ENCODE measurements at regions not wholly inside any gene's neighbourhood (a gene's known extent, or its start where the extent isn't known, plus 50 kb on each side); places are given as distances from the start of the nearest gene placed in this dataset.

DNA sequence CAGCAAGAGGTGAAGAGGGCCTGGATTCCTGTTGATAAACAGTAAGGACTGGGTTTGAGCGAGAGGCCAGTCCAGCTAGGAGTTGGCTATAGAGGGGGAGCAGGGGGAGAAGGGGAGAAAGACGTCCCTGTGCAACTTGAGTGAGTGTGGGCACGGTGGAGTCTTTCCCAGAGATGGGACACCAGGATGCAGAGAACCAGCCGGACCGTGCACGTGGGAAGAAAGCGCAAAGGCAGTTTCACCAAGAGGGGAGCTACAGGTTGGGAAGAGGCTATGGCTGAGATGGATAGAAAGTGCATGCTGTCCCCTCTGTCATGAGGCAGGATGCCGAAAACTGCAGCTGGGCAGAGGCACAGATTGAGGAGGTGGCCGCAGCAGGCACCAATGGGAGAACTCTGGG, 96.0 kb upstream of the TLE3 start:
- peaks cover 0 to 8% (median 5%) of the 10 kb centered on the region in 3 experiments; a peak in 4 of 7 replicates for H3K36me3 Mint-ChIP-seq (ENCODE audit: insufficient read depth in 1 of 3, low read depth in 3 of 3)
- H3K14ac ChIP-seq (ENCODE audit: insufficient read depth, low read length), result no peak overlapping the region
- no peak overlapping the region for H3K18ac ChIP-seq (ENCODE audit: insufficient read length, low read depth, low read length)
- H3K27ac ChIP-seq (ENCODE audit: insufficient read length, low read depth, low read length), result no peak overlapping the region
- no peak overlapping the region for H2BK5ac ChIP-seq (ENCODE audit: insufficient read length, low read length)
- H3K23me2 ChIP-seq (ENCODE audit: insufficient read length, low read depth, low read length, poor library complexity, severe bottlenecking), result no peaks in the 10 kb centered on the region
- no peak overlapping the region for H3K27ac Mint-ChIP-seq
- no peak overlapping the region for H4K8ac ChIP-seq (replicated peaks; ENCODE audit: insufficient read length, low read depth, low read length)
- H3K4me1 Mint-ChIP-seq, result peaks cover 38 to 48% of the 10 kb centered on the region in 2 experiments
- H3K4ac ChIP-seq (ENCODE audit: low read depth, low read length), result no peak overlapping the region
- H3K79me1 ChIP-seq (ENCODE audit: insufficient read depth, low read depth, low read length, poor library complexity, severe bottlenecking), result no peaks in the 10 kb centered on the region
- H3K9ac ChIP-seq (ENCODE audit: extremely low read depth, insufficient read length, low read length), result no peak overlapping the region
- no peaks in the 10 kb centered on the region; the same call in 1 of the 2 replicates for H3K4me1 ChIP-seq (ENCODE audit: insufficient read depth, low read length)
- TF ChIP-seq, protein P1, sequence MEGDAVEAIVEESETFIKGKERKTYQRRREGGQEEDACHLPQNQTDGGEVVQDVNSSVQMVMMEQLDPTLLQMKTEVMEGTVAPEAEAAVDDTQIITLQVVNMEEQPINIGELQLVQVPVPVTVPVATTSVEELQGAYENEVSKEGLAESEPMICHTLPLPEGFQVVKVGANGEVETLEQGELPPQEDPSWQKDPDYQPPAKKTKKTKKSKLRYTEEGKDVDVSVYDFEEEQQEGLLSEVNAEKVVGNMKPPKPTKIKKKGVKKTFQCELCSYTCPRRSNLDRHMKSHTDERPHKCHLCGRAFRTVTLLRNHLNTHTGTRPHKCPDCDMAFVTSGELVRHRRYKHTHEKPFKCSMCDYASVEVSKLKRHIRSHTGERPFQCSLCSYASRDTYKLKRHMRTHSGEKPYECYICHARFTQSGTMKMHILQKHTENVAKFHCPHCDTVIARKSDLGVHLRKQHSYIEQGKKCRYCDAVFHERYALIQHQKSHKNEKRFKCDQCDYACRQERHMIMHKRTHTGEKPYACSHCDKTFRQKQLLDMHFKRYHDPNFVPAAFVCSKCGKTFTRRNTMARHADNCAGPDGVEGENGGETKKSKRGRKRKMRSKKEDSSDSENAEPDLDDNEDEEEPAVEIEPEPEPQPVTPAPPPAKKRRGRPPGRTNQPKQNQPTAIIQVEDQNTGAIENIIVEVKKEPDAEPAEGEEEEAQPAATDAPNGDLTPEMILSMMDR (conservative IDR thresholded peaks at IDR 0.05), result no peak
- H4K20me1 ChIP-seq (ENCODE audit: control insufficient read depth, insufficient read depth, insufficient read length), result no peaks in the 10 kb centered on the region
- H3K27me3 ChIP-seq (ENCODE audit: insufficient read depth, low read length), result no peaks in the 10 kb centered on the region
- no peak overlapping the region for H2AFZ ChIP-seq (ENCODE audit: low read length)
- no peak overlapping the region for H2BK120ac ChIP-seq (ENCODE audit: low read depth, low read length, poor library complexity, severe bottlenecking)
- H3K4me2 ChIP-seq (ENCODE audit: insufficient read depth, insufficient read length, low read length), result no peak overlapping the region
- H3K79me2 ChIP-seq (ENCODE audit: insufficient read depth, low read length), result no peaks in the 10 kb centered on the region
- no peak overlapping the region for H4K5ac ChIP-seq (ENCODE audit: insufficient read length, low read depth, low read length)
- no peak overlapping the region for H3K56ac ChIP-seq (ENCODE audit: insufficient read length, low read depth, low read length)
- H2BK20ac ChIP-seq (ENCODE audit: low read depth, low read length, poor library complexity, severe bottlenecking), result no peak overlapping the region
- H2BK15ac ChIP-seq (ENCODE audit: low read depth, low read length), result no peak overlapping the region
- H3K23ac ChIP-seq (ENCODE audit: insufficient read length, low read depth, low read length), result no peak overlapping the region
- H4K91ac ChIP-seq (ENCODE audit: insufficient read length, low read depth, low read length), result no peak overlapping the region
- H2BK12ac ChIP-seq (ENCODE audit: insufficient read length, low read depth, low read length), result no peak overlapping the region
- H3K9me3 ChIP-seq (ENCODE audit: control insufficient read depth, low read depth, low read length), result no peaks in the 10 kb centered on the region
- no peak overlapping the region for H2AK5ac ChIP-seq (ENCODE audit: insufficient read length, low read length)
- peaks cover 15% of the 10 kb centered on the region for H3K27me3 Mint-ChIP-seq (ENCODE audit: low read depth)
- no peak overlapping the region for H3T11ph ChIP-seq (ENCODE audit: low read length)
- WGBS (ENCODE audit: extremely low coverage, insufficient read length, low lambda C conversion rate), result no CpG with 5 or more reads among the region's 9 CpGs
- no peak for DNase-seq
- H3K4me3 Mint-ChIP-seq, result no peak overlapping the region
- H3K9me3 Mint-ChIP-seq, result peaks cover 3 to 5% of the 10 kb centered on the region in 2 experiments
